A673 (cell line): ENCODE measurements at regions not wholly inside any gene's neighbourhood (a gene's known extent, or its start where the extent isn't known, plus 50 kb on each side); places are given as distances from the start of the nearest gene placed in this dataset.

Source experiments
- CTCF ChIP-seq: fragments of 300-800, 200-600 bp; sonication (generic); conservative IDR thresholded peaks from 2 replicates; pipeline ENCODE4 v1.5.1; 2017; ENCODE audit warnings: low read depth, mild to moderate bottlenecking, antibody characterized with exemption, low read length, moderate library complexity, mixed read lengths
- EZH2 ChIP-seq: fragments of 200-600 bp; sonication (generic); IDR thresholded peaks from 2 replicates; pipeline ENCODE4 v1.6.1; 2017; ENCODE audit warnings: borderline replicate concordance, low read depth, mild to moderate bottlenecking, mixed read lengths, antibody characterized with exemption, low read length; ENCODE audit not compliant: poor library complexity, severe bottlenecking

- TF ChIP-seq CTCF, result no peak
- no peak for TF ChIP-seq EZH2
Observed at GRCh38 chr5:13505326-13505725, 439.2 kb downstream of the DNAH5 start.
